IMR-90 (cell line): ENCODE measurements at regions not wholly inside any gene's neighbourhood (a gene's known extent, or its start where the extent isn't known, plus 50 kb on each side); places are given as distances from the start of the nearest gene placed in this dataset.

ENCODE experiments used
- ATAC-seq: fragments of 200-7000 bp; cut with Tn5 transposase; 2 replicates; pipeline ENCODE4 v1.9.1; 2020; ENCODE audit warnings: low read depth, mild to moderate bottlenecking, moderate library complexity
- BruUV-seq: library from RNA; stranded (reverse); fragments of 400-500 nt; replicated peaks from 2 replicates; lab custom pipeline; 2021; lab: Mats Ljungman, UMichigan
- CTCF ChIA-PET: fragments of 300-600 bp; formaldehyde crosslinking; extraction: SDS; loops from one replicate; lab custom pipeline; 2021; ENCODE audit warnings: antibody characterized with exemption; lab: Yijun Ruan, JAX
- POLR2A ChIA-PET: fragments of 300-600 bp; sonication (Branson Sonifier 250); formaldehyde crosslinking; loops from one replicate; lab custom pipeline; 2022; ENCODE audit warnings: antibody characterized with exemption; ENCODE audit not compliant: unreplicated experiment; lab: Charles Lee
- DNase-seq: peaks from one replicate; pipeline ENCODE4 v3.0.0; 2013
- H2AFZ ChIP-seq: replicated peaks from 2 replicates; pipeline ENCODE3; 2013; ENCODE audit warnings: low read length, mild to moderate bottlenecking; ENCODE audit not compliant: poor library complexity
- H2AK5ac ChIP-seq: 2 replicates; pipeline ENCODE4 v1.6.1; 2013; ENCODE audit warnings: low read depth, low read length, inconsistent platforms
- H2AK9ac ChIP-seq: replicated peaks from 2 replicates; pipeline ENCODE3; 2013; ENCODE audit warnings: mild to moderate bottlenecking, low read depth, low read length, moderate library complexity; ENCODE audit not compliant: poor library complexity
- H2BK120ac ChIP-seq: 2 replicates; pipeline ENCODE4 v1.6.1; 2013; ENCODE audit warnings: low read depth, low read length, inconsistent platforms
- H2BK15ac ChIP-seq: 3 replicates; pipeline ENCODE4 v1.6.1; 2013; ENCODE audit warnings: low read depth, low read length, inconsistent platforms
- H2BK20ac ChIP-seq: 2 replicates; pipeline ENCODE4 v1.6.1; 2013; ENCODE audit warnings: low read depth, mild to moderate bottlenecking, inconsistent platforms, low read length, moderate library complexity
- H2BK5ac ChIP-seq: 2 replicates; pipeline ENCODE4 v1.6.1; 2013; ENCODE audit warnings: mild to moderate bottlenecking, low read depth, low read length, inconsistent platforms; ENCODE audit not compliant: poor library complexity, severe bottlenecking
- H3K14ac ChIP-seq: replicated peaks from 2 replicates; pipeline ENCODE4 v1.6.1; 2013; ENCODE audit warnings: low read depth, low read length, inconsistent platforms
- H3K18ac ChIP-seq: 2 replicates; pipeline ENCODE4 v1.6.1; 2013; ENCODE audit warnings: low read depth, low read length, control low read depth
- H3K23ac ChIP-seq: 2 replicates; pipeline ENCODE4 v1.6.1; 2013; ENCODE audit warnings: low read depth, low read length, inconsistent platforms
- H3K27ac ChIP-seq: 2 replicates; pipeline ENCODE4 v1.5.1; 2013; ENCODE audit warnings: mild to moderate bottlenecking, control low read depth, low read length; ENCODE audit not compliant: insufficient read depth
- H3K27me3 ChIP-seq: 2 replicates; pipeline ENCODE4 v1.6.1; 2013; ENCODE audit warnings: low read length; ENCODE audit not compliant: control insufficient read depth, insufficient read depth
- H3K36me3 ChIP-seq: 2 replicates; pipeline ENCODE4 v1.6.1; 2013; ENCODE audit warnings: low read length, mixed read lengths; ENCODE audit not compliant: control insufficient read depth, insufficient read depth
- H3K4ac ChIP-seq: 2 replicates; pipeline ENCODE4 v1.6.1; 2013; ENCODE audit warnings: low read depth, low read length, inconsistent platforms
- H3K4me1 ChIP-seq: 2 replicates; pipeline ENCODE4 v1.6.1; 2013; ENCODE audit warnings: low read length, mixed read lengths; ENCODE audit not compliant: control insufficient read depth, insufficient read depth
- H3K4me2 ChIP-seq: 2 replicates; pipeline ENCODE4 v1.6.1; 2013; ENCODE audit warnings: low read depth, mild to moderate bottlenecking, control low read depth, low read length, moderate library complexity
- H3K4me3 ChIP-seq: 2 replicates; pipeline ENCODE4 v1.5.1; 2013; ENCODE audit warnings: low read depth, mild to moderate bottlenecking, control low read depth, low read length, moderate library complexity; ENCODE audit not compliant: insufficient read depth
- H3K56ac ChIP-seq: 2 replicates; pipeline ENCODE4 v1.6.1; 2013; ENCODE audit warnings: low read length, inconsistent platforms; ENCODE audit not compliant: insufficient read depth; ENCODE audit errors: extremely low read depth
- H3K79me1 ChIP-seq, 2 experiments: 2 replicates each; pipeline ENCODE4 v1.6.1; 2013; ENCODE audit warnings: low read length in 2 of 2, inconsistent platforms in 1 of 2, low read depth in 1 of 2
- H3K9ac ChIP-seq: 2 replicates; pipeline ENCODE4 v1.6.1; 2013; ENCODE audit warnings: low read depth, low read length, control low read depth
- H3K9me1 ChIP-seq: 2 replicates; pipeline ENCODE4 v1.6.1; 2013; ENCODE audit warnings: low read length, inconsistent platforms; ENCODE audit not compliant: insufficient read depth
- H3K9me3 ChIP-seq: 2 replicates; pipeline ENCODE4 v1.6.1; 2013; ENCODE audit warnings: low read length; ENCODE audit not compliant: control insufficient read depth, insufficient read depth
- H4K20me1 ChIP-seq: 2 replicates; pipeline ENCODE4 v1.6.1; 2013; ENCODE audit warnings: low read length, inconsistent platforms; ENCODE audit not compliant: insufficient read depth
- H4K5ac ChIP-seq: 2 replicates; pipeline ENCODE4 v1.6.1; 2013; ENCODE audit warnings: mild to moderate bottlenecking, low read depth, low read length, control low read depth
- H4K8ac ChIP-seq, 2 experiments: 2 replicates each; pipeline ENCODE4 v1.6.1; 2013; ENCODE audit warnings: low read depth in 2 of 2, low read length in 2 of 2, control low read depth in 1 of 2, inconsistent platforms in 1 of 2
- H4K91ac ChIP-seq: 2 replicates; pipeline ENCODE4 v1.6.1; 2013; ENCODE audit warnings: low read depth, low read length, inconsistent platforms; ENCODE audit not compliant: insufficient read depth
- FOS ChIP-seq: fragments of 150-350 bp; IDR thresholded peaks from 2 replicates; pipeline ENCODE4 v1.6.1; 2016; ENCODE audit warnings: low read depth, low read length
- MXI1 ChIP-seq: IDR thresholded peaks from 2 replicates; pipeline ENCODE4 v1.6.1; 2012; ENCODE audit warnings: low read depth, mild to moderate bottlenecking, low read length, moderate library complexity, borderline replicate concordance
- RAD21 ChIP-seq: IDR thresholded peaks from 2 replicates; pipeline ENCODE4 v1.6.1; 2012; ENCODE audit warnings: low read length, improper control_type of control experiment
- WGBS, 2 experiments: methylation state at CpG; one replicate each; pipeline versions ENCODE4 v1.1.5 to v1.1.7; 2013; ENCODE audit warnings: missing lambda C conversion rate in 2 of 2; ENCODE audit not compliant: insufficient read length in 1 of 2; ENCODE audit errors: extremely low coverage in 2 of 2; 5-methylcytosine and 5-hydroxymethylcytosine counted together
- dilution Hi-C: fragments of 300-500 bp; cut with HindIII; formaldehyde crosslinking; loops from one replicate; pipeline ENCODE4 v1.14.3; 2018; ENCODE audit warnings: low sequenced_read_pairs; ENCODE audit not compliant: unreplicated experiment
- in situ Hi-C: fragments of 300-500 bp; cut with MboI; formaldehyde crosslinking; loops from 3 replicates; pipeline ENCODE4 v1.14.3; 2019; ENCODE audit warnings: low sequenced_read_pairs, inconsistent platforms, mixed read lengths
- intact Hi-C: fragments of 100-400 bp; cut with micrococcal nuclease; formaldehyde crosslinking; loops from 2 replicates; pipeline ENCODE4 v1.10.0; 2022

DNA sequence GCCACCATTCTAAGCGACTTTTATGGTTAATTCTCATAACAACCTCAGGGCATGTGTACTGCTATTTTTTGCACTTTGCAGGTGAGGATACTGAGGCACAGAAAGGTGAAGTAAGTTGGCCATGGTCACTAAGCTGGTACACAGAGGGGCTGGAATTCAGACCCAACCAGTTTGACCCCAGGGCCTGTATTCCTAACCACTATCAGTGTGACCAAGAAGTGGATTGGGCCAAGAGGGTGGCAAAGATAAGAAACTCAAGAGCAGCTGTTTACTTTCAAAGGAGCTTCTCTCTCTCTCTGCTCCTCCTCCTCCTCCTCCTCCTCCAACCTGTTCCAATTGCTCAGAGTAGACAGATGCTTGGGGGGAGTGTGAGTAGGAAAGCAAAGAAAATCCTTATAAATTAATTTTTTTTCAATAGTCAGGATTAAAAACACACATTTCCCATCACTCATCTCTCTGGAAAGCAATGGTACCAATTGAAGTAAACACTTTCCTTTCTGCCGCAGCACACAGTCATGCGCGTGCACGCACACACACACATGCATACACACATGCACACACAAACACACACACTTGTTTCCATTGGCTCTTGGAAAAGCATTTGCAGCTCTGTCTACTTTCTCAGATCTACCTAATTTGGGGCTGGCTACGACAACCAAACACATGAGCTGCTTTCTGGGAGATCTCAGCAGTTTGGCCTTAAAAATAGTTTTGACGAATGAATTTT is 736.7 kb upstream of the WWC1 start:
- H2BK15ac ChIP-seq, result no peak overlapping the region
- no peak overlapping the region for H3K23ac ChIP-seq
- no peak overlapping the region for H3K14ac ChIP-seq
- no peak overlapping the region for H4K8ac ChIP-seq
- H3K9ac ChIP-seq, result no peak overlapping the region
- no peak overlapping the region for H3K4me3 ChIP-seq
- no peak overlapping the region for H3K56ac ChIP-seq
- no peak overlapping the region for H3K4me2 ChIP-seq
- in situ Hi-C loops (loop anchor here (25.0 kb wide), 1 partner anchor 1917 kb away; no protein-coding TSS in a partner anchor), dilution Hi-C loops (no loop called here), intact Hi-C loops (no loop called here)
- no peaks in the 10 kb centered on the region for H3K27me3 ChIP-seq
- H4K20me1 ChIP-seq, result no peaks in the 10 kb centered on the region
- no peak overlapping the region for H3K27ac ChIP-seq
- no peak overlapping the region for H2AK9ac ChIP-seq
- 97% methylated on average over 4 of the region's 7 CpGs; no CpG with 5 or more reads in 1 of the 2 experiments for WGBS, 2 experiments
- H4K5ac ChIP-seq, result no peak overlapping the region
- no peak overlapping the region for H3K4ac ChIP-seq
- H3K9me3 ChIP-seq, result no peaks in the 10 kb centered on the region
- H3K36me3 ChIP-seq, result no peaks in the 10 kb centered on the region
- ATAC-seq, result no peak
- no peaks in the 10 kb centered on the region for H3K79me1 ChIP-seq
- CTCF ChIA-PET, result interaction anchor here (1.6 kb wide), 1 partner anchor 11 kb away, joined by 5 read pairs; no protein-coding TSS in a partner anchor
- TF ChIP-seq MXI1 (no peak), FOS (no peak), RAD21 (no peak)
- H3K9me1 ChIP-seq, result no peaks in the 10 kb centered on the region
- H2BK5ac ChIP-seq, result no peak overlapping the region
- POLR2A ChIA-PET, result no interaction called here
- H2AK5ac ChIP-seq, result no peak overlapping the region
- no peak overlapping the region for H2BK20ac ChIP-seq
- H3K4me1 ChIP-seq, result no peaks in the 10 kb centered on the region
- H4K91ac ChIP-seq, result no peak overlapping the region
- no peak overlapping the region for H3K18ac ChIP-seq
- no TSS peak for BruUV-seq
- H2AFZ ChIP-seq, result no peak overlapping the region
- no peak for DNase-seq
- H2BK120ac ChIP-seq, result no peak overlapping the region
